Neural progenitor cell (in vitro differentiated cells): ENCODE measurements at regions not wholly inside any gene's neighbourhood (a gene's known extent, or its start where the extent isn't known, plus 50 kb on each side); places are given as distances from the start of the nearest gene placed in this dataset.
"Not testable (repeated sequence)": the region's sequence is repeated elsewhere in the genome, so short reads cannot be mapped to it uniquely, and the experiment has no call there.

Experiments
- DNase-seq: peaks from one replicate; pipeline ENCODE4 v3.0.0-alpha.2; 2016; ENCODE audit warnings: low spot score
- H2AFZ ChIP-seq: fragments of 200-600 bp; sonication (generic); replicated peaks from 2 replicates; pipeline ENCODE4 v1.6.1; 2016; ENCODE audit warnings: antibody characterized with exemption
- H3F3A ChIP-seq: fragments of 200-600 bp; sonication (generic); 2 replicates; pipeline ENCODE4 v1.6.1; 2016; ENCODE audit warnings: antibody characterized with exemption, low read depth
- H3K27ac ChIP-seq: fragments of 200-600 bp; sonication (generic); 2 replicates; pipeline ENCODE4 v1.5.1; 2016; ENCODE audit warnings: mild to moderate bottlenecking
- H3K27me3 ChIP-seq: fragments of 200-600 bp; sonication (generic); 2 replicates; pipeline ENCODE4 v1.6.1; 2016; ENCODE audit warnings: mild to moderate bottlenecking, moderate library complexity
- H3K36me3 ChIP-seq: fragments of 200-600 bp; sonication (generic); 2 replicates; pipeline ENCODE4 v1.5.1; 2016
- H3K4me1 ChIP-seq: fragments of 200-600 bp; sonication (generic); 2 replicates; pipeline ENCODE4 v1.6.1; 2016; ENCODE audit warnings: mixed run types
- H3K4me2 ChIP-seq: fragments of 200-600 bp; sonication (generic); 2 replicates; pipeline ENCODE4 v1.6.1; 2016
- H3K4me3 ChIP-seq: fragments of 200-600 bp; sonication (generic); 2 replicates; pipeline ENCODE4 v1.5.1; 2016
- H3K79me2 ChIP-seq: fragments of 200-600 bp; sonication (generic); 2 replicates; pipeline ENCODE4 v1.6.1; 2016; ENCODE audit warnings: low read depth
- H3K9ac ChIP-seq: fragments of 200-600 bp; sonication (generic); 2 replicates; pipeline ENCODE4 v1.6.1; 2016
- H3K9me3 ChIP-seq: fragments of 200-600 bp; sonication (generic); 2 replicates; pipeline ENCODE4 v1.5.1; 2016; ENCODE audit warnings: low read depth
- H4K20me1 ChIP-seq: fragments of 200-600 bp; sonication (generic); 2 replicates; pipeline ENCODE4 v1.6.1; 2016; ENCODE audit warnings: low read depth
- H3K27ac Mint-ChIP-seq: 3 replicates; pipeline ENCODE4 v1.8.0; 2021; ENCODE audit warnings: mixed read lengths
- H3K27me3 Mint-ChIP-seq: 2 replicates; pipeline ENCODE4 v1.8.0; 2022; ENCODE audit warnings: low read depth, mild to moderate bottlenecking, inconsistent platforms, moderate library complexity, mixed read lengths; ENCODE audit not compliant: insufficient read depth
- H3K36me3 Mint-ChIP-seq: 3 replicates; pipeline ENCODE4 v1.8.0; 2021; ENCODE audit warnings: mixed read lengths
- H3K4me1 Mint-ChIP-seq: 3 replicates; pipeline ENCODE4 v1.8.0; 2021; ENCODE audit warnings: mixed read lengths
- H3K4me3 Mint-ChIP-seq: 3 replicates; pipeline ENCODE4 v1.8.0; 2021; ENCODE audit warnings: mild to moderate bottlenecking, moderate library complexity, mixed read lengths
- H3K9me3 Mint-ChIP-seq: 3 replicates; pipeline ENCODE4 v1.8.0; 2020; ENCODE audit warnings: mixed read lengths
- CTCF ChIP-seq: fragments of 200-600 bp; sonication (generic); IDR thresholded peaks from 2 replicates; pipeline ENCODE4 v1.5.1; 2017; ENCODE audit warnings: antibody characterized with exemption, mild to moderate bottlenecking
- EZH2 ChIP-seq: fragments of 200-600 bp; sonication (generic); IDR thresholded peaks from 2 replicates; pipeline ENCODE4 v1.6.1; 2017; ENCODE audit warnings: antibody characterized with exemption, mild to moderate bottlenecking, moderate library complexity
- EZH2phosphoT487 ChIP-seq: fragments of 200-600 bp; sonication (generic); IDR thresholded peaks from 2 replicates; pipeline ENCODE4 v1.6.1; 2017; ENCODE audit warnings: antibody characterized with exemption

- no peaks in the 10 kb centered on the region for H3K27me3 Mint-ChIP-seq
- no peak overlapping the region for H3K4me3 Mint-ChIP-seq
- H3K36me3 Mint-ChIP-seq, result no peaks in the 10 kb centered on the region
- Histone ChIP-seq H4K20me1 (no peaks in the 10 kb centered on the region), H3K27ac (no peak overlapping the region), H3K36me3 (no peaks in the 10 kb centered on the region), H3K9ac (no peak overlapping the region), H3K9me3 (no peaks in the 10 kb centered on the region), H3K4me2 (no peak overlapping the region), H3F3A (no peaks in the 10 kb centered on the region), H3K4me1 (no peaks in the 10 kb centered on the region), H3K27me3 (no peaks in the 10 kb centered on the region), H3K4me3 (no peak overlapping the region), H2AFZ (no peak overlapping the region), H3K79me2 (no peaks in the 10 kb centered on the region)
- TF ChIP-seq EZH2phosphoT487 (no peak), CTCF (no peak), EZH2 (no peak)
- peaks cover 2% of the 10 kb centered on the region for H3K9me3 Mint-ChIP-seq
- no peak for DNase-seq
- H3K27ac Mint-ChIP-seq, result no peak overlapping the region
- no peaks in the 10 kb centered on the region for H3K4me1 Mint-ChIP-seq
Observed at GRCh38 chr15:56552659-56553058, 87.7 kb upstream of the MNS1 start.

DNA sequence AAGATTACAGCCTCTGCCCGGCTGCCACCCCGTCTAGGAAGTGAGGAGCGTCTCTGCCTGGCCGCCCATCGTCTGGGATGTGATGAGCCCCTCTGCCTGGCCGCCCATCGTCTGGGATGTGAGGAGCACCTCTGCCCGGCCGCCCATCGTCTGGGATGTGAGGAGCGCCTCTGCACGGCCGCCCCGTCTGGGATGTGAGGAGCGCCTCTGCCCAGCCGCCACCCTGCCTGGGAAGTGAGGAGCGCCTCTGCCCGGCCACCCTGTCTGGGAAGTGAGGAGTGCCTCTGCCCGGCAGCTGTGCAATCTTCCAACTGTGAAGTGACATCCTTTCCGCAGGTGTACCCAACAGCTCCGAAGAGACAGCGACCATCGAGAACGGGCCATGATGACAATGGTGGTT lies 75.6 kb upstream of the MNS1 start:
- not testable (repeated sequence) for H3K4me3 Mint-ChIP-seq, DNase-seq, H3K27ac Mint-ChIP-seq, H3K4me2 ChIP-seq, H3K9ac ChIP-seq, H3K27me3 Mint-ChIP-seq, H3K79me2 ChIP-seq, H3K27me3 ChIP-seq, H3K36me3 Mint-ChIP-seq, H3K9me3 ChIP-seq, H2AFZ ChIP-seq, H3K4me3 ChIP-seq, H3K27ac ChIP-seq, H3F3A ChIP-seq, H3K4me1 Mint-ChIP-seq, H3K36me3 ChIP-seq, H3K4me1 ChIP-seq, H4K20me1 ChIP-seq
- H3K9me3 Mint-ChIP-seq, result peaks cover 13% of the 10 kb centered on the region

GRCh38 chr15:56540157-56540556 lies 75.2 kb upstream of the MNS1 start:
- DNase-seq, H3K4me3 ChIP-seq, H3K4me1 ChIP-seq, H3K36me3 Mint-ChIP-seq, H3K27ac Mint-ChIP-seq, H3K27me3 Mint-ChIP-seq, H3K27me3 ChIP-seq, H3K36me3 ChIP-seq, H3K9me3 ChIP-seq, H3K4me2 ChIP-seq, H4K20me1 ChIP-seq, H3K27ac ChIP-seq, H3F3A ChIP-seq, H3K4me1 Mint-ChIP-seq, H2AFZ ChIP-seq, H3K9ac ChIP-seq, H3K4me3 Mint-ChIP-seq, H3K79me2 ChIP-seq: not testable (repeated sequence)
- H3K9me3 Mint-ChIP-seq, result peaks cover 13% of the 10 kb centered on the region

DNA sequence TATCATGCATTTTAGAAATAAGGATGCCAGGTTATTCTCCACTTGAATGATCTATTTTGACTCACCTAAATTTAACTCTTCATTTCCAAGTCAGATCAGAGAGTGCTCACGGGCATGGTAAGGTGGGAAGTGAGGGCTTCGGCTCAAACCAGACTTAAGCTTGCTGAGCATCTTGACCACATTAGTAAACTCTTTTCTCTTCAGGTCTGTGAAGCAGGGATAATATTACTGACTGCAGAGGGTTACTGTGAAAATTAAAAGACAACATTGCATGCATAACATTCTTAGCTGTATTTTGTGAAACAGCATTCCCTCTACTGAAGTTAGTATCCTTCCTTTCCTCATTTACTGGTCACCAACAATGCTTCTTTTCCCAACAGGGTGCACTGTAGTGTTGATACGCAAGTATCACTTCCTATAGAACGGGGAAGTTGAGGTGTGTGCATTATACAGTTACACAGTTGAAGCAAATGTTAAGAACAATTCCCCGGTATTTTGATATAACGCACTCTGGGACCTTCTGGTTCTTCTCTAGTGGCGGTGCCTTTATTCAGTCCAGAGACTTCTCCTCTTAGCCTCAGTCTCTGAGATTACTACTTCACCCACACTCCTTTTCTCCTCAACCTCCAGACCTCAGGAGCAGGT lies 74.1 kb upstream of the MNS1 start:
- Histone ChIP-seq H3K4me2 (no peak overlapping the region), H3K9me3 (no peaks in the 10 kb centered on the region), H2AFZ (no peak overlapping the region), H3K4me3 (no peak overlapping the region), H3K9ac (no peak overlapping the region), H3K79me2 (no peaks in the 10 kb centered on the region), H3K36me3 (no peaks in the 10 kb centered on the region), H3K27ac (no peak overlapping the region), H3F3A (no peaks in the 10 kb centered on the region), H3K4me1 (peaks cover 6% of the 10 kb centered on the region), H3K27me3 (no peaks in the 10 kb centered on the region), H4K20me1 (no peaks in the 10 kb centered on the region)
- Mint-ChIP-seq H3K27ac (no peak overlapping the region), H3K27me3 (peaks cover 2% of the 10 kb centered on the region), H3K4me3 (no peak overlapping the region), H3K9me3 (peaks cover 6% of the 10 kb centered on the region), H3K4me1 (peaks cover 5% of the 10 kb centered on the region), H3K36me3 (no peaks in the 10 kb centered on the region)
- TF ChIP-seq EZH2 (no peak), EZH2phosphoT487 (no peak), CTCF (no peak)
- no peak for DNase-seq
